Left ventricle myocardium inferior (tissue), 1 donor: ENCODE measurements at regions not wholly inside any gene's neighbourhood (a gene's known extent, or its start where the extent isn't known, plus 50 kb on each side); places are given as distances from the start of the nearest gene placed in this dataset.

Experiments
- DNase-seq: peaks from one replicate; pipeline ENCODE4 v3.0.0-alpha.2; 2020
- H3K27ac ChIP-seq: fragments of 200-600 bp; replicated peaks from 2 replicates; pipeline ENCODE4 v1.8.0; 2021
- H3K27me3 ChIP-seq: fragments of 200-600 bp; 2 replicates; pipeline ENCODE4 v1.8.0; 2021; ENCODE audit warnings: low read depth
- H3K36me3 ChIP-seq: fragments of 200-600 bp; 2 replicates; pipeline ENCODE4 v1.8.0; 2021
- H3K4me1 ChIP-seq: fragments of 200-600 bp; 2 replicates; pipeline ENCODE4 v1.8.0; 2021
- H3K4me3 ChIP-seq: fragments of 200-600 bp; 2 replicates; pipeline ENCODE4 v1.8.0; 2021; ENCODE audit warnings: mild to moderate bottlenecking, moderate library complexity
- H3K9me3 ChIP-seq: fragments of 200-600 bp; replicated peaks from 2 replicates; pipeline ENCODE4 v1.8.0; 2021
- intact Hi-C: fragments of 100-400 bp; cut with micrococcal nuclease; formaldehyde crosslinking; loops from one replicate; pipeline ENCODE4 v1.11.0; 2022
- TF ChIP-seq, protein P1 (sequence below): fragments of 200-600 bp; IDR thresholded peaks from 2 replicates; pipeline ENCODE4 v1.8.0; 2021; ENCODE audit warnings: antibody characterized with exemption, mild to moderate bottlenecking, borderline replicate concordance
- donor health status: DM: no; HTN: yes; CAD: no; lungs with severe emphysema.

DNA sequence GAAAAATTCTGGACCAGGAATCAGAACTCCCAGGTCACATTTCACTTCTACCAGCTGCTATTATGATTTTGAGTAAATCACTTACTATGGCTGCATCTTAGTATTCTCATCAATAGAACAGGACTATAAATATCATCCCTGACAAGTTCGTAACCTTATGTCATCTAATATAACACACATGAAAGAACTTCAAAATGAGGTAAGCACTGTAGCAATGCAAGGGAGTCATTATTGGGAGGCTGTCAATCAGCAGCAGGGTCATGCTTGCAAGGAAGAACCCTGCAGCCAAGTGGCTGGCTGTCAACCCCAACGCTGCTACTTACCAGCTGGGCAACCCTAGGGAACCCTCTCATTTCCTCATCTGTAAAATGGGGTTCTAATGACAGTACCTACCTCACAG, 123.3 kb upstream of the B3GAT2 start:
- Histone ChIP-seq H3K27ac (peak overlapping the region; percentile 40), H3K36me3 (no peaks in the 10 kb centered on the region), H3K4me3 (no peak overlapping the region), H3K27me3 (no peaks in the 10 kb centered on the region), H3K9me3 (peaks cover 33% of the 10 kb centered on the region), H3K4me1 (peaks cover 37% of the 10 kb centered on the region)
- intact Hi-C loops: no loop called here
- no peak for DNase-seq
- TF ChIP-seq, protein P1, sequence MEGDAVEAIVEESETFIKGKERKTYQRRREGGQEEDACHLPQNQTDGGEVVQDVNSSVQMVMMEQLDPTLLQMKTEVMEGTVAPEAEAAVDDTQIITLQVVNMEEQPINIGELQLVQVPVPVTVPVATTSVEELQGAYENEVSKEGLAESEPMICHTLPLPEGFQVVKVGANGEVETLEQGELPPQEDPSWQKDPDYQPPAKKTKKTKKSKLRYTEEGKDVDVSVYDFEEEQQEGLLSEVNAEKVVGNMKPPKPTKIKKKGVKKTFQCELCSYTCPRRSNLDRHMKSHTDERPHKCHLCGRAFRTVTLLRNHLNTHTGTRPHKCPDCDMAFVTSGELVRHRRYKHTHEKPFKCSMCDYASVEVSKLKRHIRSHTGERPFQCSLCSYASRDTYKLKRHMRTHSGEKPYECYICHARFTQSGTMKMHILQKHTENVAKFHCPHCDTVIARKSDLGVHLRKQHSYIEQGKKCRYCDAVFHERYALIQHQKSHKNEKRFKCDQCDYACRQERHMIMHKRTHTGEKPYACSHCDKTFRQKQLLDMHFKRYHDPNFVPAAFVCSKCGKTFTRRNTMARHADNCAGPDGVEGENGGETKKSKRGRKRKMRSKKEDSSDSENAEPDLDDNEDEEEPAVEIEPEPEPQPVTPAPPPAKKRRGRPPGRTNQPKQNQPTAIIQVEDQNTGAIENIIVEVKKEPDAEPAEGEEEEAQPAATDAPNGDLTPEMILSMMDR: no peak

DNA sequence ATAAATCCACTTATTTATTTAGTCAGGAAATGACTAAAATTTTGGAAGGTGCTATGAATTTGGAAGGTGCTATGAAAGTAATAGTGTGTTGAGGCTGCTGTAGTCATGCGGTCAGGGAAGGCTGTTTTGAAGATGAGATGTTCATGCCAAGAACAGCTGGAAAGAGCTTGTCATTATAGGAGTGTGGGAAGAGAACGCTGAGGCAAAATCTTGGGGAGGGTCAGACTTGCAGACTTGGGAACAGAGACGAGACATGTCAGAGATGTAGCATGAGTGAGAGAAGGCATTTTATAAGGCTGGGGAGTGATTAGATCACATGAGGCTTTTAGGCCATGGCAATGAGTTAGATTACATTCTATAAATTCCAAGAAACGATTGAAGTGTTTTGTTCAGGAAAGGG, 124.0 kb upstream of the B3GAT2 start:
- Histone ChIP-seq H3K9me3 (peaks cover 33% of the 10 kb centered on the region), H3K36me3 (no peaks in the 10 kb centered on the region), H3K27ac (peak overlapping the region; percentile 40), H3K4me3 (no peak overlapping the region), H3K27me3 (no peaks in the 10 kb centered on the region), H3K4me1 (peaks cover 37% of the 10 kb centered on the region)
- DNase-seq: no peak
- TF ChIP-seq, protein P1: no peak
- intact Hi-C loops: no loop called here

DNA sequence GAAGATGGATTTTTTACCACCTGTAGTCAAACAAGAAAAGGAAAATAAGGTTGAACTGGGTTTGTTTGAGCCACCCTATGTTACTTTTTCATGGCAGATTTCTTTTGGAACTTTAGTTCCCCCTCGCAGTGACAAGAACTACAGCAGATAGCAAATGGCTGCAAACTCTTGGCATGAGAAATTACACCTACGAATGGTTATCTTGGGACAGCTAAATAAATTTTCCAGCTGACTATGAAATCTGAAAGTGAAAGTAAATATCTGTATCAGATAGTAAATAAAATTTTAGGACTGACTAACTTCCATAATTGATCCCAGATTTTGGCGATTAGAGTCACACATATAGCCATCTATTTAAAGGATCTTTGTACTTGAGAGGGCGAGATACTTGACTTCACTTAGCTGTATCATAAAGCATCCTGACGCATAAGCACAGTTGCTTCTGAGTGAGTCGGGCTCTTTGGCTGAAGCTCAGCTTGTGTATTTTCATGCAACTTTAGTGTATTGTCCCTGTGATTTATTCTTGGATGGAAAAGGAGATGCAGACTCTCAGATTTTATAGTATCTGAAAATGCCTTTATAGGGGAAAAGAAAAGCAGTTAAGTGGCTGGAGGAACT, 125.3 kb upstream of the B3GAT2 start:
- intact Hi-C loops: no loop called here
- no peak for DNase-seq

DNA sequence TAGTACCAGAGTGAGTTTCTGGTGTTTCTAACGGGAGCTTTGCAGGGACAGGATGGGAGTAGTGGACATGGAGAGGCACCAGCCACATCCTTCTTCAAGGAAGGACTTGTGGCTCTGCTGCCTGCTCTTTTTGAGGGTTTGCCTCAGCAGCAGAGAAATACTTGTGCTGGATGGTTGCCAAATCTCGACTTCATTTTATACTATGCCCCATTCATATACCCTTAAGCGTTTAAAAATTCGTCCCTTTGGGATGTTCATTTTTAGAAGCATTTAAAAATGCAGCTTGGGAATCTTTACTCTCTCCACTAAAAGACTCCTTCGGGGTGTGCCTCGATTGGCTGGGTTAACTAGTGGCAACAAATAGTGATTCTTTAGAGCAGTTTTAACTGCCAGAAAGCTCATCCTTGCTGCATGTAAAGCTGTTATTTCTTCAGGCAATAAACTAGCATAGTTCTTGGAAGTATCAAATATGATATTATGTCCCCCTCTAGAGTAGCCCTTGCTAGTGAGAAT, 126.5 kb upstream of the B3GAT2 start:
- Histone ChIP-seq H3K4me3 (no peak overlapping the region), H3K4me1 (peaks cover 37% of the 10 kb centered on the region), H3K36me3 (no peaks in the 10 kb centered on the region), H3K27ac (peak overlapping the region; percentile 73), H3K27me3 (no peaks in the 10 kb centered on the region), H3K9me3 (peaks cover 10% of the 10 kb centered on the region)
- intact Hi-C loops: no loop called here
- TF ChIP-seq, protein P1: no peak
- DNase-seq: no peak

More for the DNA sequence above, 125.3 kb upstream of the B3GAT2 start:
- H3K36me3 ChIP-seq: no peaks in the 10 kb centered on the region
- peak overlapping the region; percentile 54 for H3K4me3 ChIP-seq
- H3K4me1 ChIP-seq: peaks cover 37% of the 10 kb centered on the region
- TF ChIP-seq, protein P1: no peak
- H3K27ac ChIP-seq: peak overlapping the region; percentile 73
- H3K27me3 ChIP-seq: no peaks in the 10 kb centered on the region
- peaks cover 22% of the 10 kb centered on the region for H3K9me3 ChIP-seq

DNA sequence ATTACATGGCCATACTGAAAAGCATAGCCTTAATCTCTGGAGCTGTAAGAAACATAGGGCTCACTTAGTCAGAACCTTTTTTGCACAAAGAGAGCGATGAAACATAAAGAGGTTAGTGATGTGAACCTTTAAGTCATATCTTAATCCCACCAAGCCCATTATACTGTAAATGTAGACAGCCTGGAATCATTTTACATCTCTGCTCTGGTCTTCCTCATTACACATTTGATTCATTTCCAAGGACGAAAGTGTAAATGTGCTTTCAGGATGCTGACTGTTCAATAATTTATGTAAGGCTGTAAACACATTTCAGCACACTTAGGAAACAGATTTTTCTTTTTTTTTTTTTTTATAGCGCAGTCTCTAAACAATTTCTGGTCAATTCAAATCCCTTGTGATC, 131.3 kb upstream of the B3GAT2 start:
- intact Hi-C loops: no loop called here
- Histone ChIP-seq H3K27me3 (no peaks in the 10 kb centered on the region), H3K9me3 (no peaks in the 10 kb centered on the region), H3K36me3 (no peaks in the 10 kb centered on the region), H3K4me3 (no peak overlapping the region), H3K27ac (no peak overlapping the region), H3K4me1 (peaks cover 4% of the 10 kb centered on the region)
- TF ChIP-seq, protein P1: no peak
- no peak for DNase-seq
